MM.1S (cell line): ENCODE measurements at regions not wholly inside any gene's neighbourhood (a gene's known extent, or its start where the extent isn't known, plus 50 kb on each side); places are given as distances from the start of the nearest gene placed in this dataset.

Experiments
- DNase-seq: peaks from one replicate; pipeline ENCODE4 v3.0.0-alpha.2; 2015
- H2AFZ ChIP-seq: fragments of 300-600 bp; sonication (generic); 2 replicates; pipeline ENCODE4 v1.6.0; 2016; ENCODE audit warnings: antibody characterized with exemption, low read length
- H3F3A ChIP-seq: fragments of 300-600 bp; sonication (generic); 2 replicates; pipeline ENCODE4 v1.6.1; 2016; ENCODE audit warnings: mild to moderate bottlenecking, antibody characterized with exemption, low read length, moderate library complexity, mixed read lengths; ENCODE audit not compliant: insufficient read depth
- H3K27ac ChIP-seq: fragments of 300-600 bp; sonication (generic); 2 replicates; pipeline ENCODE4 v1.5.1; 2016; ENCODE audit warnings: mild to moderate bottlenecking, low read length
- H3K27me3 ChIP-seq: fragments of 300-600 bp; sonication (generic); replicated peaks from 2 replicates; pipeline ENCODE4 v1.6.0; 2016; ENCODE audit warnings: low read length; ENCODE audit not compliant: insufficient read depth
- H3K36me3 ChIP-seq: fragments of 300-600 bp; sonication (generic); replicated peaks from 2 replicates; pipeline ENCODE4 v1.6.1; 2016; ENCODE audit warnings: mild to moderate bottlenecking, low read length, mixed read lengths; ENCODE audit not compliant: insufficient read depth
- H3K4me1 ChIP-seq: fragments of 300-600 bp; sonication (generic); 2 replicates; pipeline ENCODE4 v1.6.1; 2016; ENCODE audit warnings: low read length, mixed read lengths
- H3K4me2 ChIP-seq: fragments of 300-600 bp; sonication (generic); 2 replicates; pipeline ENCODE4 v1.6.0; 2016; ENCODE audit warnings: low read depth, low read length
- H3K4me3 ChIP-seq: fragments of 300-600 bp; sonication (generic); 2 replicates; pipeline ENCODE4 v1.5.1; 2016; ENCODE audit warnings: low read length, mixed read lengths
- H3K79me2 ChIP-seq: fragments of 300-600 bp; sonication (generic); 2 replicates; pipeline ENCODE4 v1.6.1; 2016; ENCODE audit warnings: mixed run types, low read length, mixed read lengths
- H3K9ac ChIP-seq: fragments of 300-600 bp; sonication (generic); 2 replicates; pipeline ENCODE4 v1.6.1; 2016; ENCODE audit warnings: low read length, mixed read lengths
- H3K9me2 ChIP-seq: fragments of 300-600 bp; sonication (generic); replicated peaks from 2 replicates; pipeline ENCODE4 v1.6.1; 2016; ENCODE audit warnings: mild to moderate bottlenecking, low read length, mixed read lengths; ENCODE audit not compliant: insufficient read depth
- H3K9me3 ChIP-seq: fragments of 300-600 bp; sonication (generic); replicated peaks from 2 replicates; pipeline ENCODE4 v1.6.1; 2016; ENCODE audit warnings: mild to moderate bottlenecking, low read length, mixed read lengths; ENCODE audit not compliant: insufficient read depth
- H4K20me1 ChIP-seq: fragments of 300-600 bp; sonication (generic); 2 replicates; pipeline ENCODE4 v1.6.1; 2016; ENCODE audit warnings: mild to moderate bottlenecking, low read length, moderate library complexity, mixed read lengths; ENCODE audit not compliant: insufficient read depth
- EZH2 ChIP-seq: fragments of 300-600 bp; sonication (generic); optimal IDR thresholded peaks from 2 replicates; pipeline ENCODE3; 2017; ENCODE audit warnings: low read depth, mild to moderate bottlenecking, antibody characterized with exemption, low read length, mixed read lengths
- EZH2phosphoT487 ChIP-seq: fragments of 300-600 bp; sonication (generic); IDR thresholded peaks from 2 replicates; pipeline ENCODE4 v1.6.1; 2018; ENCODE audit warnings: antibody characterized with exemption, low read length
- TF ChIP-seq, protein P1 (sequence below): fragments of 300-600 bp; sonication (generic); IDR thresholded peaks from 2 replicates; pipeline ENCODE4 v1.5.1; 2016; ENCODE audit warnings: antibody characterized with exemption, low read length, mixed read lengths

DNA sequence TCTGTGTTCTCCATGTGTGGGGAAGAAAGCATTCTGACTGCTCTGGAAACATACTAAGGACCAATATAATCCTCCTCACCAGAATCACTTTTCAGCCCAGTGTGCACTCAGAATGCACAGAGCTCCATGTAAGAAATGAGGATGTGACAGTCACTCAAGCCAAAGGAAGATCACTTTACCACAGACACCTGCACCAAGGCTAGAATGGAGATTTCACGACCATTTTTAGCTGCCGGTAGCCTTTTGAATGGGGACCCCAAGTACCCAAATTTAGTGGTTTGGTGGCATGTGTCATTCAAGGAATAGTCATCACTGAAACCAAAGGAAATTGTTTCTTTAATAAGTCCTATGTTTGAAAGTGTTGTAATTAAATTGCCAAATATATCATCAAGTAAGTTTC, 613.2 kb upstream of the ACVR2A start:
- no peak overlapping the region for H3K4me3 ChIP-seq
- no peak overlapping the region for H3K4me2 ChIP-seq
- no peaks in the 10 kb centered on the region for H3F3A ChIP-seq
- peaks cover 4% of the 10 kb centered on the region; the same call in 1 of the 2 replicates for H3K4me1 ChIP-seq
- TF ChIP-seq EZH2phosphoT487 (no peak), EZH2 (no peak)
- TF ChIP-seq, protein P1, sequence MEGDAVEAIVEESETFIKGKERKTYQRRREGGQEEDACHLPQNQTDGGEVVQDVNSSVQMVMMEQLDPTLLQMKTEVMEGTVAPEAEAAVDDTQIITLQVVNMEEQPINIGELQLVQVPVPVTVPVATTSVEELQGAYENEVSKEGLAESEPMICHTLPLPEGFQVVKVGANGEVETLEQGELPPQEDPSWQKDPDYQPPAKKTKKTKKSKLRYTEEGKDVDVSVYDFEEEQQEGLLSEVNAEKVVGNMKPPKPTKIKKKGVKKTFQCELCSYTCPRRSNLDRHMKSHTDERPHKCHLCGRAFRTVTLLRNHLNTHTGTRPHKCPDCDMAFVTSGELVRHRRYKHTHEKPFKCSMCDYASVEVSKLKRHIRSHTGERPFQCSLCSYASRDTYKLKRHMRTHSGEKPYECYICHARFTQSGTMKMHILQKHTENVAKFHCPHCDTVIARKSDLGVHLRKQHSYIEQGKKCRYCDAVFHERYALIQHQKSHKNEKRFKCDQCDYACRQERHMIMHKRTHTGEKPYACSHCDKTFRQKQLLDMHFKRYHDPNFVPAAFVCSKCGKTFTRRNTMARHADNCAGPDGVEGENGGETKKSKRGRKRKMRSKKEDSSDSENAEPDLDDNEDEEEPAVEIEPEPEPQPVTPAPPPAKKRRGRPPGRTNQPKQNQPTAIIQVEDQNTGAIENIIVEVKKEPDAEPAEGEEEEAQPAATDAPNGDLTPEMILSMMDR = no peak
- H4K20me1 ChIP-seq = no peaks in the 10 kb centered on the region
- H3K9me2 ChIP-seq = no peaks in the 10 kb centered on the region
- H3K27ac ChIP-seq = no peak overlapping the region
- no peaks in the 10 kb centered on the region for H3K9me3 ChIP-seq
- no peaks in the 10 kb centered on the region for H3K36me3 ChIP-seq
- H3K9ac ChIP-seq = no peak overlapping the region
- no peaks in the 10 kb centered on the region for H3K27me3 ChIP-seq
- H2AFZ ChIP-seq = no peak overlapping the region
- DNase-seq = peak; percentile 15
- H3K79me2 ChIP-seq = no peaks in the 10 kb centered on the region

DNA sequence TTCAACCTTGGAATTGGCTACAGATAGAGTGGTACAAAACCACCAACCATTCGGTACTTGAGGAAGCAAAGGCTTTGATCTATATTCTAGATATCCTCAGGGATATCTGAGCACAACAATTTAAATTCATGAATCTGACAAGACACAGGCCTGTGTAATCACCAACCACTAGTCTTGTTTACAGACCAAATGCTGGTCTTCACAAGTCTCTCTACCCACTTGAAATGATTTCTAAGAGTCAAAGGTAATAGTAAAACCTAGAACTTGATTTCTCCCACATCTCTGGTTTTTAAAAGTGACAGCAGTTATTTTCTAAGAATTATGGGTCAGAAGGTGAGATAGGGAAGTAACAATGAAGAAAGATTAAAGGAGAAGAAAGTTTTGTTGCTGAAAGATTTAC, 613.7 kb upstream of the ACVR2A start:
- Histone ChIP-seq H3K79me2 (no peaks in the 10 kb centered on the region), H3K4me2 (no peak overlapping the region), H4K20me1 (no peaks in the 10 kb centered on the region), H3F3A (no peaks in the 10 kb centered on the region), H3K9ac (no peak overlapping the region), H2AFZ (no peak overlapping the region), H3K36me3 (no peaks in the 10 kb centered on the region), H3K27me3 (no peaks in the 10 kb centered on the region), H3K9me3 (no peaks in the 10 kb centered on the region), H3K9me2 (no peaks in the 10 kb centered on the region), H3K4me1 (peaks cover 4% of the 10 kb centered on the region; the same call in 1 of the 2 replicates), H3K4me3 (no peak overlapping the region), H3K27ac (no peak overlapping the region)
- TF ChIP-seq EZH2phosphoT487 = no peak
- no peak for TF ChIP-seq EZH2
- TF ChIP-seq, protein P1 = no peak
- no peak for DNase-seq

DNA sequence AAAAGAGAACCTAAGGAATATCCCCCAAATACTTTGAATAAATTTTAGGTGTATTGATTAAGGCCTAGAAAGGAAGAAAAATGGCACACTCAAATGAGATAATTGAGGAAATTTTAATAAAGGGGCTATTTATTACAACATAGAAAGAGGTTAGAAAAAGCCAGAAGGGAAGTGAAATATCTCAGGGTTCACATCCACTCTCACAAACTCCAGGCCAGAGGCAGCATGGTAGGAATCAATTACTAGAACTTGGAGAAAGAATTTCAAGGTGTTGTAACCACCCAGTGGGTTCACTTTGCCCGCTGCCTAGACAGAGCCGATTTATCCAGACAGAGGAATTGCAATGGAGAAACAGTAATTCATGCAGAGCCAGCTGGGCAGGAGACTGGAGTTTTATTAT, 617.5 kb upstream of the ACVR2A start:
- no peaks in the 10 kb centered on the region for H3K27me3 ChIP-seq
- H3K9ac ChIP-seq = no peak overlapping the region
- no peak overlapping the region for H2AFZ ChIP-seq
- no peaks in the 10 kb centered on the region for H4K20me1 ChIP-seq
- no peak overlapping the region for H3K4me3 ChIP-seq
- no peak overlapping the region for H3K4me2 ChIP-seq
- peaks cover 2% of the 10 kb centered on the region; the same call in 1 of the 2 replicates for H3K4me1 ChIP-seq
- H3F3A ChIP-seq = no peaks in the 10 kb centered on the region
- no peak for DNase-seq
- H3K36me3 ChIP-seq = no peaks in the 10 kb centered on the region
- TF ChIP-seq EZH2 (no peak), EZH2phosphoT487 (no peak)
- TF ChIP-seq, protein P1 = no peak
- no peaks in the 10 kb centered on the region for H3K9me3 ChIP-seq
- no peaks in the 10 kb centered on the region for H3K79me2 ChIP-seq
- H3K9me2 ChIP-seq = no peaks in the 10 kb centered on the region
- H3K27ac ChIP-seq = no peak overlapping the region
